ENCODE measurements at regions not wholly inside any gene's neighbourhood (a gene's known extent, or its start where the extent isn't known, plus 50 kb on each side); places are given as distances from the start of the nearest gene placed in this dataset.

- no peak for DNase-seq
- no peaks in the 10 kb centered on the region for H3K27me3 ChIP-seq
- H3K9me3 ChIP-seq: no peaks in the 10 kb centered on the region
Observed at GRCh38 chr7:21154614-21155013, 273.3 kb upstream of the SP4 start.

GRCh38 chr7:21159506-21159905, 268.4 kb upstream of the SP4 start:
- H3K36me3 ChIP-seq: no peaks in the 10 kb centered on the region
- DNase-seq: no peak
- H3K4me1 ChIP-seq: no peaks in the 10 kb centered on the region
- no peak overlapping the region for H3K4me3 ChIP-seq (ENCODE audit: low read depth, low read length)
- H3K9me3 ChIP-seq: no peaks in the 10 kb centered on the region
- H3K27me3 ChIP-seq: no peaks in the 10 kb centered on the region; the same call in 1 of the 2 replicates
- TF ChIP-seq CTCF (IDR thresholded peaks at IDR 0.05; ENCODE audit: low read depth, low read length): no peak

More at GRCh38 chr7:21154614-21155013, 273.3 kb upstream of the SP4 start:
- no peak for TF ChIP-seq CTCF (IDR thresholded peaks at IDR 0.05; ENCODE audit: low read depth, low read length)
- no peaks in the 10 kb centered on the region for H3K36me3 ChIP-seq
- H3K4me3 ChIP-seq (ENCODE audit: low read depth, low read length): no peak overlapping the region
- no peaks in the 10 kb centered on the region for H3K4me1 ChIP-seq

GRCh38 chr7:21160401-21160800, 267.5 kb upstream of the SP4 start:
- no peaks in the 10 kb centered on the region for H3K4me1 ChIP-seq
- H3K36me3 ChIP-seq: no peaks in the 10 kb centered on the region
- H3K9me3 ChIP-seq: no peaks in the 10 kb centered on the region
- DNase-seq: no peak
- TF ChIP-seq CTCF (IDR thresholded peaks at IDR 0.05; ENCODE audit: low read depth, low read length): no peak
- H3K27me3 ChIP-seq: no peaks in the 10 kb centered on the region; the same call in 1 of the 2 replicates
- no peak overlapping the region for H3K4me3 ChIP-seq (ENCODE audit: low read depth, low read length)

- H3K4me1 ChIP-seq: no peaks in the 10 kb centered on the region
- no peaks in the 10 kb centered on the region; the same call in 1 of the 2 replicates for H3K27me3 ChIP-seq
- no peak overlapping the region for H3K4me3 ChIP-seq (ENCODE audit: low read depth, low read length)
- H3K36me3 ChIP-seq: no peaks in the 10 kb centered on the region
- DNase-seq: no peak
- H3K9me3 ChIP-seq: no peaks in the 10 kb centered on the region
- no peak for TF ChIP-seq CTCF (IDR thresholded peaks at IDR 0.05; ENCODE audit: low read depth, low read length)
Observed at GRCh38 chr7:21167942-21168341, 259.9 kb upstream of the SP4 start.

GRCh38 chr7:21169667-21170580, 258.0 kb upstream of the SP4 start:
- H3K27me3 ChIP-seq: no peaks in the 10 kb centered on the region; the same call in 1 of the 2 replicates
- no peaks in the 10 kb centered on the region for H3K36me3 ChIP-seq
- no peaks in the 10 kb centered on the region for H3K4me1 ChIP-seq
- DNase-seq: no peak
- no peak for TF ChIP-seq CTCF (IDR thresholded peaks at IDR 0.05; ENCODE audit: low read depth, low read length)
- no peak overlapping the region for H3K4me3 ChIP-seq (ENCODE audit: low read depth, low read length)
- no peaks in the 10 kb centered on the region for H3K9me3 ChIP-seq

- no peak for DNase-seq
- no peak overlapping the region for H3K4me3 ChIP-seq (ENCODE audit: low read depth, low read length)
- H3K27me3 ChIP-seq: no peaks in the 10 kb centered on the region; the same call in 1 of the 2 replicates
- no peaks in the 10 kb centered on the region for H3K36me3 ChIP-seq
- no peaks in the 10 kb centered on the region for H3K4me1 ChIP-seq
- H3K9me3 ChIP-seq: no peaks in the 10 kb centered on the region
- TF ChIP-seq CTCF (IDR thresholded peaks at IDR 0.05; ENCODE audit: low read depth, low read length): no peak
Observed at GRCh38 chr7:21172800-21173199, 255.1 kb upstream of the SP4 start.

All from BE2C (cell line).